ENCODE measurements at regions not wholly inside any gene's neighbourhood (a gene's known extent, or its start where the extent isn't known, plus 50 kb on each side); places are given as distances from the start of the nearest gene placed in this dataset.

DNA sequence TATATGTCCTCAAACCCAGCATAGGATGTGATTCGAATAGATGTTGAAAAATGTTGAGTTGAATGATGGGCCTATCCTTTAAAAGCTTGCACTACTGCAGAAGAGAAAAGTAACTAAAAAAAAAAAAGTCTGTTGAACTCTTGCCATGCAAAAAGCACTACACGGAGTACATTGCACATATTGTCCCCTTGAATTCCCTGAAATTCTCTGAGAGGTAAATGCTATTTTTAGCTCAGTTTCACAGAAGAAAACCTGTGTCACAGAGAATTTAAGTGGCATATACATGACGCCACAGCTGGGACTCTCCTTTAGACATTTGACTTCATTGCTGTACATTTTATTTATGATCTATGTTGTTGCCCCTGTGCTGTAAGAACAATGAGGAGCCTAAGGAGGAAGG is 583.8 kb downstream of the SOX6 start:
- TF ChIP-seq CTCF (IDR thresholded peaks at IDR 0.05) = no peak
- TF ChIP-seq POLR2A (IDR thresholded peaks at IDR 0.05) = no peak
